ENCODE measurements at regions not wholly inside any gene's neighbourhood (a gene's known extent, or its start where the extent isn't known, plus 50 kb on each side); places are given as distances from the start of the nearest gene placed in this dataset.

GRCh38 chr4:144899393-144899792 is 198.6 kb downstream of the ANAPC10 start:
- H3K9me3 ChIP-seq (ENCODE audit: control insufficient read depth in 4 of 4, low read length in 3 of 4) = peaks cover 0 to 3% (median 2%) of the 10 kb centered on the region in 4 donors
- H3K9ac ChIP-seq (ENCODE audit: low read depth in 1 of 2, low read length in 2 of 2) = no peak overlapping the region
- H3K36me3 ChIP-seq (ENCODE audit: control insufficient read depth in 4 of 4, insufficient read depth in 3 of 4, low read depth in 1 of 4, low read length in 3 of 4) = no peaks in the 10 kb centered on the region
- no peak overlapping the region for H3K27ac ChIP-seq (ENCODE audit: low read depth in 1 of 2, low read length in 2 of 2)
- no peak overlapping the region for H3K4me3 ChIP-seq (ENCODE audit: low read depth in 1 of 3, low read length in 3 of 3)
- WGBS = 68% methylated on average over 3 of the region's 3 CpGs
- no peak for DNase-seq (ENCODE audit: low spot score)
- no peaks in the 10 kb centered on the region for H3K4me1 ChIP-seq (ENCODE audit: control insufficient read depth in 4 of 4, insufficient read depth in 4 of 4, low read length in 3 of 4)
- H3K27me3 ChIP-seq (ENCODE audit: control insufficient read depth in 4 of 4, insufficient read depth in 4 of 4, low read length in 3 of 4) = no peaks in the 10 kb centered on the region
- TF ChIP-seq SP1 (IDR thresholded peaks at IDR 0.05) (no peak), TAF1 (conservative IDR thresholded peaks at IDR 0.05) (no peak), YY1 (IDR thresholded peaks at IDR 0.05) (no peak), CTCF (IDR thresholded peaks at IDR 0.05; ENCODE audit: low read depth, low read length, missing input control) (no peak), GABPA (IDR thresholded peaks at IDR 0.05 in 1 of 2, conservative IDR thresholded peaks at IDR 0.05 in 1 of 2) (no peak), EGR1 (IDR thresholded peaks at IDR 0.05; ENCODE audit: low read depth in 2 of 2) (no peak), HNF4A (conservative IDR thresholded peaks at IDR 0.05) (no peak), HNF4G (IDR thresholded peaks at IDR 0.05) (no peak), FOXA1 (IDR thresholded peaks at IDR 0.05) (no peak)

- H3K9ac ChIP-seq (ENCODE audit: low read depth in 1 of 2, low read length in 2 of 2) = no peak overlapping the region
- no peak overlapping the region for H3K4me3 ChIP-seq (ENCODE audit: low read depth in 1 of 3, low read length in 3 of 3)
- TF ChIP-seq TAF1 (conservative IDR thresholded peaks at IDR 0.05) = no peak
- TF ChIP-seq HNF4G (IDR thresholded peaks at IDR 0.05) = no peak
- TF ChIP-seq FOXA1 (IDR thresholded peaks at IDR 0.05) = no peak
- TF ChIP-seq REST (IDR thresholded peaks at IDR 0.05) = no peak
- TF ChIP-seq EGR1 (IDR thresholded peaks at IDR 0.05; ENCODE audit: low read depth in 2 of 2) = no peak
- no peak for TF ChIP-seq ATF3 (IDR thresholded peaks at IDR 0.05)
- no peak for TF ChIP-seq GABPA (IDR thresholded peaks at IDR 0.05 in 1 of 2, conservative IDR thresholded peaks at IDR 0.05 in 1 of 2)
- TF ChIP-seq MAX (IDR thresholded peaks at IDR 0.05) = no peak
- TF ChIP-seq FOXA2 (IDR thresholded peaks at IDR 0.05) = no peak
- no peak for TF ChIP-seq RXRA (IDR thresholded peaks at IDR 0.05)
- no peak for TF ChIP-seq HNF4A (conservative IDR thresholded peaks at IDR 0.05)
- TF ChIP-seq SP1 (IDR thresholded peaks at IDR 0.05) = no peak
- TF ChIP-seq CTCF (IDR thresholded peaks at IDR 0.05; ENCODE audit: low read depth, low read length, missing input control) = no peak
- no peaks in the 10 kb centered on the region for H3K27me3 ChIP-seq (ENCODE audit: control insufficient read depth in 4 of 4, insufficient read depth in 4 of 4, low read length in 3 of 4)
- DNase-seq (ENCODE audit: low spot score) = no peak
- H3K9me3 ChIP-seq (ENCODE audit: control insufficient read depth in 4 of 4, low read length in 3 of 4) = peaks cover 0 to 2% (median 0%) of the 10 kb centered on the region in 4 donors
- WGBS = 89% methylated on average over 2 of the region's 2 CpGs
- no peaks in the 10 kb centered on the region for H3K4me1 ChIP-seq (ENCODE audit: control insufficient read depth in 4 of 4, insufficient read depth in 4 of 4, low read length in 3 of 4)
- H3K36me3 ChIP-seq (ENCODE audit: control insufficient read depth in 4 of 4, insufficient read depth in 3 of 4, low read depth in 1 of 4, low read length in 3 of 4) = no peaks in the 10 kb centered on the region
- no peak overlapping the region for H3K27ac ChIP-seq (ENCODE audit: low read depth in 1 of 2, low read length in 2 of 2)
These were observed 196.9 kb downstream of the ANAPC10 start for GRCh38 chr4:144901141-144901540.

Measured in liver (tissue), 8 donors.